IMR-90 (cell line): ENCODE measurements at regions not wholly inside any gene's neighbourhood (a gene's known extent, or its start where the extent isn't known, plus 50 kb on each side); places are given as distances from the start of the nearest gene placed in this dataset.

Experiments
- ATAC-seq: fragments of 200-7000 bp; cut with Tn5 transposase; 2 replicates; pipeline ENCODE4 v1.9.1; 2020; ENCODE audit warnings: low read depth, mild to moderate bottlenecking, moderate library complexity
- BruUV-seq: library from RNA; stranded (reverse); fragments of 400-500 nt; replicated peaks from 2 replicates; lab custom pipeline; 2021; lab: Mats Ljungman, UMichigan
- CTCF ChIA-PET: fragments of 300-600 bp; formaldehyde crosslinking; extraction: SDS; loops from one replicate; lab custom pipeline; 2021; ENCODE audit warnings: antibody characterized with exemption; lab: Yijun Ruan, JAX
- POLR2A ChIA-PET: fragments of 300-600 bp; sonication (Branson Sonifier 250); formaldehyde crosslinking; loops from one replicate; lab custom pipeline; 2022; ENCODE audit warnings: antibody characterized with exemption; ENCODE audit not compliant: unreplicated experiment; lab: Charles Lee
- DNase-seq: peaks from one replicate; pipeline ENCODE4 v3.0.0; 2013
- H2AFZ ChIP-seq: replicated peaks from 2 replicates; pipeline ENCODE3; 2013; ENCODE audit warnings: low read length, mild to moderate bottlenecking; ENCODE audit not compliant: poor library complexity
- H2AK5ac ChIP-seq: 2 replicates; pipeline ENCODE4 v1.6.1; 2013; ENCODE audit warnings: low read depth, low read length, inconsistent platforms
- H2AK9ac ChIP-seq: replicated peaks from 2 replicates; pipeline ENCODE3; 2013; ENCODE audit warnings: mild to moderate bottlenecking, low read depth, low read length, moderate library complexity; ENCODE audit not compliant: poor library complexity
- H2BK120ac ChIP-seq: 2 replicates; pipeline ENCODE4 v1.6.1; 2013; ENCODE audit warnings: low read depth, low read length, inconsistent platforms
- H2BK15ac ChIP-seq: 3 replicates; pipeline ENCODE4 v1.6.1; 2013; ENCODE audit warnings: low read depth, low read length, inconsistent platforms
- H2BK20ac ChIP-seq: 2 replicates; pipeline ENCODE4 v1.6.1; 2013; ENCODE audit warnings: low read depth, mild to moderate bottlenecking, inconsistent platforms, low read length, moderate library complexity
- H2BK5ac ChIP-seq: 2 replicates; pipeline ENCODE4 v1.6.1; 2013; ENCODE audit warnings: mild to moderate bottlenecking, low read depth, low read length, inconsistent platforms; ENCODE audit not compliant: poor library complexity, severe bottlenecking
- H3K14ac ChIP-seq: replicated peaks from 2 replicates; pipeline ENCODE4 v1.6.1; 2013; ENCODE audit warnings: low read depth, low read length, inconsistent platforms
- H3K18ac ChIP-seq: 2 replicates; pipeline ENCODE4 v1.6.1; 2013; ENCODE audit warnings: low read depth, low read length, control low read depth
- H3K23ac ChIP-seq: 2 replicates; pipeline ENCODE4 v1.6.1; 2013; ENCODE audit warnings: low read depth, low read length, inconsistent platforms
- H3K27ac ChIP-seq: 2 replicates; pipeline ENCODE4 v1.5.1; 2013; ENCODE audit warnings: mild to moderate bottlenecking, control low read depth, low read length; ENCODE audit not compliant: insufficient read depth
- H3K27me3 ChIP-seq: 2 replicates; pipeline ENCODE4 v1.6.1; 2013; ENCODE audit warnings: low read length; ENCODE audit not compliant: control insufficient read depth, insufficient read depth
- H3K36me3 ChIP-seq: 2 replicates; pipeline ENCODE4 v1.6.1; 2013; ENCODE audit warnings: low read length, mixed read lengths; ENCODE audit not compliant: control insufficient read depth, insufficient read depth
- H3K4ac ChIP-seq: 2 replicates; pipeline ENCODE4 v1.6.1; 2013; ENCODE audit warnings: low read depth, low read length, inconsistent platforms
- H3K4me1 ChIP-seq: 2 replicates; pipeline ENCODE4 v1.6.1; 2013; ENCODE audit warnings: low read length, mixed read lengths; ENCODE audit not compliant: control insufficient read depth, insufficient read depth
- H3K4me2 ChIP-seq: 2 replicates; pipeline ENCODE4 v1.6.1; 2013; ENCODE audit warnings: low read depth, mild to moderate bottlenecking, control low read depth, low read length, moderate library complexity
- H3K4me3 ChIP-seq: 2 replicates; pipeline ENCODE4 v1.5.1; 2013; ENCODE audit warnings: low read depth, mild to moderate bottlenecking, control low read depth, low read length, moderate library complexity; ENCODE audit not compliant: insufficient read depth
- H3K56ac ChIP-seq: 2 replicates; pipeline ENCODE4 v1.6.1; 2013; ENCODE audit warnings: low read length, inconsistent platforms; ENCODE audit not compliant: insufficient read depth; ENCODE audit errors: extremely low read depth
- H3K79me1 ChIP-seq, 2 experiments: 2 replicates each; pipeline ENCODE4 v1.6.1; 2013; ENCODE audit warnings: low read length in 2 of 2, inconsistent platforms in 1 of 2, low read depth in 1 of 2
- H3K9ac ChIP-seq: 2 replicates; pipeline ENCODE4 v1.6.1; 2013; ENCODE audit warnings: low read depth, low read length, control low read depth
- H3K9me1 ChIP-seq: 2 replicates; pipeline ENCODE4 v1.6.1; 2013; ENCODE audit warnings: low read length, inconsistent platforms; ENCODE audit not compliant: insufficient read depth
- H3K9me3 ChIP-seq: 2 replicates; pipeline ENCODE4 v1.6.1; 2013; ENCODE audit warnings: low read length; ENCODE audit not compliant: control insufficient read depth, insufficient read depth
- H4K20me1 ChIP-seq: 2 replicates; pipeline ENCODE4 v1.6.1; 2013; ENCODE audit warnings: low read length, inconsistent platforms; ENCODE audit not compliant: insufficient read depth
- H4K5ac ChIP-seq: 2 replicates; pipeline ENCODE4 v1.6.1; 2013; ENCODE audit warnings: mild to moderate bottlenecking, low read depth, low read length, control low read depth
- H4K8ac ChIP-seq, 2 experiments: 2 replicates each; pipeline ENCODE4 v1.6.1; 2013; ENCODE audit warnings: low read depth in 2 of 2, low read length in 2 of 2, control low read depth in 1 of 2, inconsistent platforms in 1 of 2
- H4K91ac ChIP-seq: 2 replicates; pipeline ENCODE4 v1.6.1; 2013; ENCODE audit warnings: low read depth, low read length, inconsistent platforms; ENCODE audit not compliant: insufficient read depth
- CEBPB ChIP-seq: IDR thresholded peaks from 2 replicates; pipeline ENCODE4 v1.6.1; 2012; ENCODE audit warnings: low read depth, low read length, improper control_type of control experiment
- NFE2L2 ChIP-seq: fragments of 150-350 bp; IDR thresholded peaks from 2 replicates; pipeline ENCODE4 v1.6.1; 2016; ENCODE audit warnings: low read depth, mild to moderate bottlenecking, low read length
- RCOR1 ChIP-seq: IDR thresholded peaks from 2 replicates; pipeline ENCODE4 v1.6.1; 2012; ENCODE audit warnings: mild to moderate bottlenecking, low read length, improper control_type of control experiment; ENCODE audit not compliant: insufficient replicate concordance
- SMC3 ChIP-seq: fragments of 150-350 bp; IDR thresholded peaks from 2 replicates; pipeline ENCODE4 v1.6.1; 2016; ENCODE audit warnings: low read depth, mild to moderate bottlenecking, antibody characterized with exemption, low read length, moderate library complexity
- WGBS, 2 experiments: methylation state at CpG; one replicate each; pipeline versions ENCODE4 v1.1.5 to v1.1.7; 2013; ENCODE audit warnings: missing lambda C conversion rate in 2 of 2; ENCODE audit not compliant: insufficient read length in 1 of 2; ENCODE audit errors: extremely low coverage in 2 of 2; 5-methylcytosine and 5-hydroxymethylcytosine counted together
- dilution Hi-C: fragments of 300-500 bp; cut with HindIII; formaldehyde crosslinking; loops from one replicate; pipeline ENCODE4 v1.14.3; 2018; ENCODE audit warnings: low sequenced_read_pairs; ENCODE audit not compliant: unreplicated experiment
- in situ Hi-C: fragments of 300-500 bp; cut with MboI; formaldehyde crosslinking; loops from 3 replicates; pipeline ENCODE4 v1.14.3; 2019; ENCODE audit warnings: low sequenced_read_pairs, inconsistent platforms, mixed read lengths
- intact Hi-C: fragments of 100-400 bp; cut with micrococcal nuclease; formaldehyde crosslinking; loops from 2 replicates; pipeline ENCODE4 v1.10.0; 2022

- no peaks in the 10 kb centered on the region for H3K4me1 ChIP-seq
- POLR2A ChIA-PET, result no interaction called here
These were observed 711.9 kb upstream of the EPHA7 start for GRCh38 chr6:94131271-94131670.

More at GRCh38 chr6:94131271-94131670, 711.9 kb upstream of the EPHA7 start:
- Histone ChIP-seq H3K18ac (no peak overlapping the region), H3K9me1 (no peaks in the 10 kb centered on the region), H3K27me3 (no peaks in the 10 kb centered on the region), H3K4me3 (no peak overlapping the region), H3K27ac (no peak overlapping the region), H2BK20ac (no peak overlapping the region), H4K91ac (no peak overlapping the region), H3K4ac (no peak overlapping the region), H3K14ac (no peak overlapping the region), H3K79me1 (no peaks in the 10 kb centered on the region), H2AFZ (no peak overlapping the region), H3K36me3 (no peaks in the 10 kb centered on the region), H2AK5ac (no peak overlapping the region), H2BK120ac (no peak overlapping the region), H2AK9ac (no peak overlapping the region), H4K8ac (no peak overlapping the region), H2BK15ac (no peak overlapping the region), H3K9ac (no peak overlapping the region), H3K4me2 (no peak overlapping the region), H3K23ac (no peak overlapping the region), H4K20me1 (no peaks in the 10 kb centered on the region), H2BK5ac (no peak overlapping the region), H3K9me3 (peaks cover 2% of the 10 kb centered on the region; the same call in 1 of the 2 replicates), H4K5ac (no peak overlapping the region), H3K56ac (no peak overlapping the region)
- no CpG with 5 or more reads among the region's 2 CpGs for WGBS, 2 experiments
- no peak for ATAC-seq
- intact Hi-C loops (no loop called here), dilution Hi-C loops (no loop called here), in situ Hi-C loops (no loop called here)
- CTCF ChIA-PET, result no interaction called here
- no TSS peak for BruUV-seq
- TF ChIP-seq SMC3 (no peak), RCOR1 (no peak), NFE2L2 (no peak), CEBPB (no peak)
- no peak for DNase-seq
